Fibroblast of gingiva (primary cell): ENCODE measurements at regions not wholly inside any gene's neighbourhood (a gene's known extent, or its start where the extent isn't known, plus 50 kb on each side); places are given as distances from the start of the nearest gene placed in this dataset.
"Not testable (repeated sequence)": the region's sequence is repeated elsewhere in the genome, so short reads cannot be mapped to it uniquely, and the experiment has no call there.

Source experiments
- DNase-seq: peaks from one replicate; pipeline ENCODE4 v3.0.0-alpha.2; 2011; ENCODE audit warnings: low read depth

DNA sequence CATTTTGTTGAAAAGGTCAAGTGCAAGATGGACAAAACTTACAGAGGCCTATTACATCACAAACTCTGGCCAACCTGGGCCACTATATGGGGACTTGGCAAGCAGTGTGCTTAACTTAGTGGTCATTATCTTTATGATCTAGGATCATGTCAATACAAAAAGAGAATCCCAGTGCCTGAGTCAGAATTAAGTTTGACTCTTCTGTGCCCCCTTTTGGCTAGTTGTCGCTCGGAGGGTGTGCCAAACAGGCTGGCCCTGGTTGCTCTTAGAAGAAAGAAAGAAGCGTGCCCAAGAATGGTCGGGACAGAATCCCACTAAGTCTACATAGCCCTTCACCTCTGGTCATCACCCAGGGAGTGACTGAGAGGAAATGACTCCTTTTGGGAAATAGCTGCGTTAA is 100.1 kb downstream of the EIF4E start:
- DNase-seq: no peak

DNA sequence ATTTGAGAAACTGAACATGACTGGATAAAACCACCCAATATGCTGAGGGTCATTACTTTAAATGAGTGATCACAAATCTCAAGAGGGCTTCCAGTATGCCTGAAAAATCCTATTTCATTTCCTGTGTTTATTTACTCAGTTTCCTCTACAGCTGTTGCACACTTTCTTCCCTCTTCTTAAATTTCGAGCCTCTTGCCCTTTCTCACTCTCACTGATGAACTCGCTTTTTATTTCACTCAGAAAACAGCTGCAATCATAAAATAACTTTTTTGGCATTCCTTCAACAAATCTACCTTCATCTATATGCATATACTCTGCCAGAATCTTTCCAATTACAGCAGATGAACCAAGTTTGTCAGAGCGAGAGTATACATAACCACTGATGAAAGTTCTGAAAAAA is 101.3 kb downstream of the EIF4E start:
- DNase-seq: no peak

DNA sequence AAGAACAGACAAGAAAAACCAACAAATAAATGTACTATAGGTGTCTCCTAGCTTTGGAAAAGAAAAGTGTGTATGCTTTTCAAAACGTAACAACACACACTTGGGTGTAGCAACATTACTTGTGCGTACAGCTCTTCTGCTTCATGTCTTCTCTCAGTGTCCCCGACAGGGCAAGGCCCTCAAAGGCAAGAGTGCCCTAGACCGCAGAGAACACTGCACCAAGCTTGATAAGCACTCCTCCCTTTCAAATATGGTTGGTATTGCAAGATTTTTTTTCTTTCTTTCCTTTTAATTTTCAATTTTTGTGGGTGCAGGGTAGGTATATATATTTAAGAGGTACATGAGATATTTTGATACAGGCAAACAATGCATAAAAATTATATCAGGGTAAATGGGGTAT is 106.8 kb downstream of the EIF4E start:
- DNase-seq: no peak

DNA sequence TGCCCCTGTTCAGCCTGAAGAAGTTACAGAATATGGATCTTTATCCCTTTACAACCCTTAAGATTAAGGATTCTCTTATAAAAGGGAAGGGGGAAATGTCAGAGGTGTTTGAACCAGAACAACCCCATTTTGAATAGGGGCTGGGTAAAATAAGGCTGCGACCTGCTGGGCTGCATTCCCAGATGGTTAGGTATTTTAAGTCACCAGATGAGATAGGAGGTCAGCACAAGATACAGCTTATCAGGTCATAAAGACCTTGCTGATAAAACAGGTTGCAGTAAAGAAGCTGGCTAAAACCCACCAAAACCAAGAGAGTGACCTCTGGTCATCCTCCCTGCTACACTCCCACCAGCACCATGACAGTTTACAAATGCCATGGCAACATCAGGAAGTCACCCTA is 110.8 kb downstream of the EIF4E start:
- DNase-seq: not testable (repeated sequence)

DNA sequence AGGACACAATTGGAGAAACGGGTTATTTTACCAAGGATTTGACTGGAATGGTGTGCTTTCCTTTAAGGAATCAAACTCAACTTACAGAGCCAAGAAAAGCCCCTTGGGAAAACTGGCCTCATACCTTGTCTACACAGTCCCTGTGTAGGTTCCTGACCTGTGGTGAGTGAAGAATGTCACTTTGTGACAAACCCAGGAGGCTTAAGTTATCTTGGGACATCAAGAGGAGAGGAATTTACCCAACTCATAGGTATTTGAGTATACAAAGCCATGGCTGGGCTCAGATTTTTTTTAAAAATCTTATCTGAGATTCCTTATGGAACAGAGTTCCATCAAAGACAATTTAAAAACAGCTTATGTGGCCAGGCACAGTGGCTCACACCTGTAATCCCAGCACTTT is 112.1 kb downstream of the EIF4E start:
- DNase-seq: no peak

DNA sequence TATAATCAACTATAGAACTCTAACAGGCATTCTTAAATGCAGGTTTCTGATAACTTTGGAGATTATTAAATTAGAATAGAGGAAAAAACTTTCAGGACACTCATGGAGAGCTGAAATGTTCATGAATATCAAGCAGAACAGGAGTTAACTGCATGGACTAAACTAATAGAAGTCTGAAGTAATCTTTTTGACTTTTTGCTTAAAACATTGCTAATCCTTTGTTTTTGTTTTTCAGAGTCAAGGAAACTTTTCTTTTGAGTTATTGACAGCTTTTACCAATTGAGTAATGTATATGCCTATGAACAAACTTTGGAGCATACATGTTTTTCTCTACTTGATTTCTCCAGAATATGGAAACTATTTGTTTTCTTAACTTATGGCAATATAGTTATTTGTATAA is 112.5 kb downstream of the EIF4E start:
- no peak for DNase-seq

DNA sequence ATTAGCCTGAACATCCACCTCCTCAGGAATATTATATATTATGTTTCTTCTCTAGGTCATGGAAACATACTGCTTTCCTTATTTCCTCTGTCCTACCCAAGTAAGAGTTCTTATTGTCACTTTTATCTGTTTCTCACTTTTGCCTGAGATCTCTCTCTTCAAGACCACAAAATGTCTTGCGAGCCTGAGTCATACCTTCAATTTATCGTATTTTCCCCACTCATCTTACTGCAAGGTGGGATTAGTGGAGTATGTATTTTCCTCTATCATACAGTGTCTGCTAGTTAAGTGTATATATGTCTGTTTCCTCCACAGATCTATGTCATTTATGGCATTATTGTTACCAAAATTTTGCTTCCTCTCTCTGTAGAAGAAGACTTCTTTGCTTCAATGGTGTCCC is 124.5 kb downstream of the EIF4E start:
- DNase-seq: no peak

DNA sequence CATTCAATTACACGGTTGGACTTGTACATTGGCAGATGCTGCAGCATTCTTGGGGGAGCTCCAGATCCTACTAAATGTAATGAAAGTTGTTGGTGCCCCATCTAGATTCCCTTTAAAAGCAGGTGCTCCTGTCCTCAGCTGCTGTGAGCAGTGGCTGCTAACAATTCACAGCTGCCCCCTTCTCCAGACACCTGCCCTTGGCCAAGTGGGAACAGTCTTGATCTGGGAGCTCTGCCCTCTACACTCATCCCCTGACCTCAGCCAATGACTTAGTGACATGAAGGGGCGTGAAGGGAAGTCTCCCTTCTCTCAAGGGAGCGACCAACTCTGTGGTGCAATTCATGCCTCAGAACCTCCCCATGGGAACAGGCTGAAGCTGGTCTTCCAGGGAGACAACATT is 125.7 kb downstream of the EIF4E start:
- no peak for DNase-seq

DNA sequence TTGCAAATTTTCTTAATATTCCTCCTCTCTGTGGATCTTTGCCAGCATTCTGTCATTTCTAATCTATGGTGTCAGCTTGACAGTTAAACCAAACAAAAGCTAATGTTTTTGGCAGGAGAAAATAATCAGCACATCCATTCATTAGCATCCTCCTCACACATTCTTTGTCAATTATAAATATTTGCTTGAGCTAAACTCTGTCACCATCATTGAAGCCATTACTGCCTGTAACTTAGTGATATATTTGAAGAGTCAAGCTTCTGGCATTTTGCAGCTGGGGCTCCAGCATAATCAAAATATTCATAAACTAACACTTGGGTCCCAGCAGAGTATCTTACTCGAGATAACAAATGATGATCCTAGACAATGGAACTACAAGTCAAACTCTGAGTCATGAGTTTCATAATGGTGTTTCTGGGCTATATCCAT is 126.1 kb downstream of the EIF4E start:
- no peak for DNase-seq

DNA sequence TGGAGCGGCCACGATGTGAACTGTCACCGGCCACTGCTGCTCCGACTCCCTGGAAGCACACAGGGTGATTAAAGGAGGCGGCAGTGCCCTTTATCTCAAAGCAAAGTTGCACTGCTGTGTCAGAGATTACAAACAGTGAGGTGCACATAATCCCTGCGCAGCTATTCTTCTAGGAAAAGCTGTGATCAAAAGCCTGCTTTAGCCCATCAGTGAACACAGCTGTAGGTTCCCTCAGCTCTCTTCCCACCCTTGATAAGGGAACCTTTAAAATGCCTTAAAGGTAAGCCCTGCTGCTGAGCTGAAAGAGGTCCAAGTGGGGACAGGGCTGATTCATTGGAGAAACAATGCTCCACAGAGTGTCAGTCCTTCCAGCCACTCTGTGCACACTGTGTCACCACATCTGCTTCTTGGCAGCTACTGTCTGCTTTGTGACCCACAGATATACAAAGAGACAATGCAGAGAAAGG is 127.6 kb downstream of the EIF4E start:
- DNase-seq: no peak

DNA sequence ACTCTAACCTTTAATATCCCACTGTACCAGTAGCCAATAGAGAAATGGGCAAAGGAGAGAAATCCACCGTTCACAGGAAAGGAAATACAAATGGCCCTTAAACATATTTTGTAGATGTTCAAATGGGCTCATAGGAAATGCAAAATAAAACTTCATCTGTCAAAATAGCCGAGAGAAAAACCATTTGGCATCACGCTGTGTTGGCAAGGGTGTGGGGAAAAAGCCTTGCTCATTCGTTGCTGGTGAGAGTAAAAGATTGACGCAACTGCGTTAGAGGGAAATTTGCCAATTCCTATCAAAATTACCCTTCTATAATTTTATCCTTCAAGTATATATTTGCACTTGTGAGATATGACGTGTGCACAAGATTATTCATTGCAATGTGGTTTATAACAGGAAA is 131.9 kb downstream of the EIF4E start:
- DNase-seq: no peak

DNA sequence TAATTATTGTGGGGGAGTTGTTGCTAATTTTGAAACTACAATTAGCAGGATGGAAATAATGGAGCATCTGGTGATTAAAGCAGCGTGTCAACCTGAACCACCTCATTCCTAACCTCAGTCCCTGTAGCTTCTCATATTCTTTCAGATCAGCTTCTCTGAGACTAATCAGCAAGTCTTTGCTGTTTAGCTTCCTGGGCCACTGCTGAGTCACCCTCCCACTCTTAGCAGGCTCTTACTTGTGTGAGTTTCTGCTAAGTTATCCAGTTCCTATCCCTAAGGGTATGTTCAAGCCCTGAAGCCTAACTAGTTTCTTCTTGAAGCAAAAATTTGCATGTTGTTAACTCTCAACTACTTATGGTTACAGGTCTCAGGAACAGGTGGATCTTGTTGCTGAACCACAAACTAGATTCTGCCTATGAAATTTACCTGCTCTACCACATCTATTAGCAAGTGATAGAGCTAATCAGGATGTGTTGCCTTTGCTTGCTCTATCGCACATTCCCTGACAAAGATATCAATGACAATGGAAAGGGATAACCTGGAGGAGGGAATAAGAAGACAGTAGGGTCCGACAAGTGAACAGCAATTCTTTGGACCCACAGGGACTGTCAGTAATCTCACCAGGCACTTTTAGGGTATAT is 134.2 kb downstream of the EIF4E start:
- DNase-seq: no peak

DNA sequence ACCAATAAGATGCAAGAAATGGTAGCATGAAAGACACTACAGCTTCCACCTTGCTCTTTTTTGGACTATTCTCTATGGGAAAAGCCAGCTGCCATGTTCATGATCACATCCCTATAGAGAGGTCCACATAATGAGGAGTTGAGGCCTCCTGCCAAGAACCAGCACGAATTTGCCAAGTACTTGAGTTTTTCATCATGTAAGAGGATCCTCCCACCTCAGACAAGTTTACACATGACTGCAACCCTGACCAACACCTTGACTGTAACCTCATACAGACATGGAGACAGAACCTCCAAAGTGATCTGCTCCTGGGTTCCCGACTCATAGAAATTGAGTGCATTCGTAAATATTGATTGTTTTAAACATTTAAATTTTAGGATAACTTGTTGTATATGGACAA is 135.2 kb upstream of the TSPAN5 start:
- no peak for DNase-seq

DNA sequence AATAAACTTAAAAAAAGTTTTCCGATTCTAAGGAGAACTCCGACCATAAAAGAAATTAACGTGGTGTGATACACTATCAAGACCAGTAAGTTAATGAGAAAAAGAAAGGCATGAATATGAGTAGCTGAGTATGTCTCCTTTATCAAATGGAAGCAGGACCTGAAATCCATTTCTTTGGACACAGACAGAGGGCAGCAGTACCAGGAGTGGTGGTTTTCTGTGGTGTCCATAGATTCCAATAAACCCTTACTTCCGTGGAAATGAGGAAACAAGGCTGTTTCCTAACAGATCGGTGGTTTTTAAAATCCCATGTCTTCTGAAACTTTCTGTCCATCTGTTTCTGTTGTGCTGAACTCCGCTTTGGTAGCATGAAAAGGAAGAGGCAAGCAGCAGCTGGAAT is 128.5 kb upstream of the TSPAN5 start:
- no peak for DNase-seq

DNA sequence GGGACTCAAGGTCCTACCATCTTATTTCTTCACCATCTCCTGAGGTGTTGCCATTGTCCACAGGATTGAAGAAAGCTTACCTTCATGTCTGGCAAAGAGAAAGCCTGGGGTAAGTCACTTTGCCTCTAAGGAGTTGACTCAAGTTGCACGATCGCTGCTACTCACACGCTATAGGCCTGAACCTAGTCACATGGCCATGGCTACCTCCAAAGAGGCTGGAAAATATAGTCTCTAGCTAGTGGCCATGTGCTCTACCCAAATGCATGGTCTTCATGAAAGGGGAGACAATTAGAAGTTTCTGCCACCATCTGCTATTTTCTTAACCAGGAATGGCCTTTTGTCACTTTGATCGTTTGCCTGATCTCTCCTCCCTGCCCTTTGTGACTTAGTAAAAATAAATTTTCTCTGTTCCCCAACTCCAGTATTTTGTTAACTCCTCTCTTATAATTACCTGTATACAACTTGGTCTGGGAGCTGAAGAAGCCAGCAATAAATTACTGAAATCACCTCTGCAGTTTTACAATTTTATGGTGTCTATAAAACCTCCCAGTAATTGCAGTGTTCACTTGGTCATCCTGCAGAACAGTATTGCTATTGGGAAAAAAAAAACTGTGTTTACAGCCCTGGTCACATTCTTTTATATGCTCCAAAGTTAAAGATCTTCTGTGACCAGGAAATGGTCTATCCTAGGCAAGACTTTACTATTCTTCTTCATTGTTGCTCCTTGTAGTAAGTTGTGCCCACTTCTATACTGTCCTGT is 126.7 kb upstream of the TSPAN5 start:
- DNase-seq: no peak

DNA sequence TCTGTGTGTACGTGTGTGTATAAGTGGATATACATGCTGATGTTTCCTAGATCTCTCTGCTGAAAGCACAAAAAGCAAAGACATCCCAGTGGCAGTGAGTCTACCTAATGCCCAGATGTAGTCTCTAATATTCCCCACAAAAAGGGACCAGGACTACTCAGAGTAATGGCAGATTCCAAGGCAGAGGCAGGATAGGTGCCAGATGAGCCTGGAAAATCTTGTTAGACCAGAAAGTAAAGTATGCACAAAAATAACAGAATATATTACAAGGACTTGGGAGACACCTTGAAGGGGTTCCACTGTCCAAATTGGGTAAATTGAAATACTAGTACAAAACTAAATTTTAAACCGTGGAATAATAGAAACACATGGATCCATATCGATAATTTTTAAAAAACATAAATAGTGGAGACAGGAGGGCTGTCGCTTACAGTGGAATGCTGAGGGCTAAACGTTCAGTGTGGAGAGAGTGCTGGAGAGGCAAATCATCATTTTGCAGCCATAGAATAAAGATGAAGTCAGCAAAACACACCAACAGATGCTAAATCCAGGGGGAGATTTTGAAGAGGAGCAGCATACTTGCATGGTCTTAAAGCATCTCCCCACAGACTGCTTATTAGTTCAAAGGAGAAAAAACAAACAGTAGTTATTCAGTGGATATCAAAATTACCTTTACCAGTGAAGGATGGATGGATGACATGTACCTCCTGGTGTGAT is 123.4 kb upstream of the TSPAN5 start:
- no peak for DNase-seq

DNA sequence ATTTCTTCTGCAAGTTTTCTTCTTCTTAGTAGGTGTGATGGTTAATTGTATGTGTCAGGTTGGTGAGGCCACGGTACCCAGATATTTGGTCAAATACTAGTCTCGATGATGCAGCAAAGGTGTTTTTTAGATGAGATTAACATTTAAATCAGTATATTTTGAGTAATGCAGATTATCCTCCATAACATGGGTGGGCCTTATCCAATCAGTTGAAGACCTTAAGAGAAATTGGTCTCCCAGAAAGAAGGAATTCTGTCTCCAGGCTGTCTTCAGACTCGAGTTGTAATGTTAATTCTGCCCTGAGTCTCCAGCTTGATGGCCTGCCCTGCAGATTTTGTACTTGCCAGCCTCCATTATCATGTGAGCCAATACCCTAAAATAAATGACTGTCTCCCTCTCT is 122.5 kb upstream of the TSPAN5 start:
- DNase-seq: no peak

DNA sequence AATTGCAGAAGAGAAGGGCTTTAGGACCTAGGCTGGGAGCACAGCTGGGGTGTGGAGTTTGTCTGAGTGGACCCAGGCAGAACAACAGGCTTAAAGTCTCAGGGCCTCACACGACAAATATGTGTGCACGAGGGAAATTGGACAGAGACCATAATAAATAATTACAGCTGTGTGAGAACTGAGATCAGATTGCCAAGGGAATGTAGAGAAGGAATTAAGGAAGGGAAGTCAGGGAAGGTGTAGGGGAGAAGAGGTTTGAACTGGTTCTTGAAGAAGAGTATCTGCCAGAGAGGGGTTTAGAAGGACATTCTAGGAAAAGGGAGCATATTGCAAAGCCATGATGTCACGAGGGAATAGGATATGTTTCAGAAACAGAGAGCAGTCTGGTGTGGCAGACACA is 120.7 kb upstream of the TSPAN5 start:
- no peak for DNase-seq

DNA sequence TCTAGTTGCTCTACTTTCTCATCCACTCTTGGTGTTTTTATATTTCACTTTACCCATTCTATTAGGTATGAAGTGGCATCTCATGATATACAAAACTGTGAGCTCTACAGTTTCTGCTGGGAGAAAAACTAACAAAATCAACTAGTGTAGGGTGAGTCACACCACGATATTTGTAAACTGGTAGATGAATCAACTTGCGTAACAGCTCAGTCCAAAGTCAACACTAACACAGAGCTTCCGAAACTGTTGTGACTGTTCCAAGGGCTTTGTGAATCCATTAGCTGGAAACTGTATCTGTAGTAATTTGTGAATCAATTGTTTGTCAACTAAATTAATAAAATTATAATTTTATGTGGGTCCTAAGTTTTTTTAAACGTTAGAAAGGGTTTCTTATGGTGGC is 119.8 kb upstream of the TSPAN5 start:
- peak; percentile 78 for DNase-seq

DNA sequence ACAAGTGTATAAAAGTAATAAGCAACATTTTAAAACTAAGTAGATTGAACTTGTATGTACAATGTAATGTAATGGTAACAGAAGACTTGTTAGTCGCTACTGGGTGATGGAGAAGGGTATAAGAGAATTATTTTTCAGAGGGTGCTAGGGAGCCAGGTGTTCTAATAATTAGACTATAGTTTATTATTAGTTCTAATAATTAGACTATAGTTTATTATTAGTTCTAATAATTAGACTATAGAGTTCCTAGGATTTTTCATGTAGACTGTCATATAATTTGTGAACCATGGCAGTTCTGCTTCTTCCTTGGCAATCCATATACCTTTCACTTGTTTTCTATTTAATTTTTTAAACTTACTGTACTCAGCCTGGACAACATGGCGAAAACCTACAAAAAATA is 117.3 kb upstream of the TSPAN5 start:
- no peak for DNase-seq

DNA sequence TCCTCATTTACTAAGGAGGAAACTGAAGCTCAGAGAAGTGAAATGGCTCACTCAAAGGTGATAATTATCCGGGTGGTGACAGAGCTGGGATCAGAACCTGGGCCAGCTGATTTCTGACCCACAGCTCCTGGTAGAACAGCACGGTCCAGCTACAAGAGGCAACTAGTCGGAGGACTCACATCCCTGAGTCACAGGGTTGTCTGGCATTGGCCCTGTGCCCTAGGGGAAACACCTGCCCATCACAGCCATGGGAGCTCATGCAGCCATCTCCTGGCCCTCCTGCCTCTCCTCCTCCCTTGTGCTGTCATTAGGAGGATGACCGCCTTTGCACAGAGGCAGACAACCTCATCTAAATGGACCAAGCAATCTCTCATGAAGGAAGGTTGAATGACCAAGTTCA is 115.2 kb upstream of the TSPAN5 start:
- DNase-seq: no peak

DNA sequence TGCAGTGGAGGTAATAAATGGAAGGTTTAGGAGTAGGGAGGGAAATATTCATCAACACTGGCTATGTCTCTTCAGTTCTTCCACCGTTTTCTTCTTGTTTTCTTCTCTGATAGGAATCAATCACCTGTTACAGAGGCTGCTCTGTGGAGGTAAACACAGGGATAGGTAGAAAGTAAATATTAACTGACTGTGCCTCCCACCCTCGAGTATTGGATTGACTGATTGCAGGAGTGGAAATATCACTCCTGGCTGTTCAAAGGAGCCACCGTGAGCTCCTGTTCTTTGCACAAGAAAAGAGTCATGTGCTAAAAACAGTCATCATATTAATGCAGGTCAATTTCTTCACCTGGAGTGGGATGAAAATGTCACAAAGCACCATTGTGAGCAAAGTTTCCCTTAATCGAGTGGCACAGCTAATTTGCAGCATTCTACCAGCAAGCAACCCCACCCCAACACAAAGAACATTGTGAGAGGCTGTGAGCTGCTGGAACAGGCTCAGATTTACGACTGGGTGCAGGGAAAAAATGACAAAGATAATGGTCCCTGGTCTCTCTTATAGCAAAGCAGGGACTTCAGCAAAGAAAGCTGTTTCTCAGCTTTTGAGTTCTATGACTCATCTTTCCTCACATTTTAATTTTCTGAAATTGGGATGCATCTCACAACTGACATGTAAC is 113.7 kb upstream of the TSPAN5 start:
- no peak for DNase-seq

DNA sequence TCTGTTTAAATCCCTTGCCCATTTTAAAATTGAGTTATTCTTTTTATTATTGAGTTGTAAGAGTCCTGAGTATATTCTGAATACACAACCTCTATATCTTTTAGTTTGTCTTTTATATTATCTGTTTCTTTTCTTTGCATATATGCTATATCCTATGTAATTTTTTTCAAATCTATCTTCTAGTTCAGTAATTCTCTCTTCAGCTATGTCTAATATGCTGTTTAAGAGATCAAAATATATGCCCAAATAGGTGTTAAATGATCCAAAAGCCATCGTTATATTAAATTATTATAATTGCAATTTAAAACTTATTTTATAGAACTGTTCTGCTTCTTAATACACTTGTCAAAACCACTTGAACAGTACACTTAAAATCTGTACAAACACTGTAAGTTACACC is 107.4 kb upstream of the TSPAN5 start:
- DNase-seq: no peak
